SU-DHL-6 (cell line): ENCODE measurements at regions not wholly inside any gene's neighbourhood (a gene's known extent, or its start where the extent isn't known, plus 50 kb on each side); places are given as distances from the start of the nearest gene placed in this dataset.

Experiments used
- H2AFZ ChIP-seq: fragments of 200-600 bp; sonication (generic); 2 replicates; pipeline ENCODE4 v1.6.1; 2014; ENCODE audit warnings: low read depth, mild to moderate bottlenecking, moderate library complexity, mixed read lengths, antibody characterized with exemption, low read length; ENCODE audit not compliant: severe bottlenecking
- H3F3A ChIP-seq: fragments of 200-600 bp; shearing (Covaris generic); 2 replicates; pipeline ENCODE4 v1.6.0; 2016; ENCODE audit warnings: antibody characterized with exemption, mild to moderate bottlenecking; ENCODE audit not compliant: insufficient read depth
- H3K27ac ChIP-seq: fragments of 200-600 bp; sonication (generic); 2 replicates; pipeline ENCODE4 v1.5.1; 2016; ENCODE audit warnings: low read depth, mild to moderate bottlenecking, low read length, moderate library complexity, mixed read lengths
- H3K27me3 ChIP-seq: fragments of 200-600 bp; sonication (generic), shearing (Covaris generic); 2 replicates; pipeline ENCODE4 v1.6.0; 2014; ENCODE audit warnings: mild to moderate bottlenecking, low read length
- H3K36me3 ChIP-seq: fragments of 200-600 bp; sonication (generic); 2 replicates; pipeline ENCODE4 v1.6.1; 2014; ENCODE audit warnings: mild to moderate bottlenecking, low read length, mixed read lengths
- H3K4me2 ChIP-seq: fragments of 300-600, 200-600 bp; shearing (Covaris generic), sonication (generic); 2 replicates; pipeline ENCODE4 v1.6.0; 2014; ENCODE audit warnings: low read length, low read depth, mild to moderate bottlenecking; ENCODE audit not compliant: poor library complexity, severe bottlenecking
- H3K4me3 ChIP-seq: fragments of 200-600 bp; sonication (generic); 2 replicates; pipeline ENCODE4 v1.5.1; 2014; ENCODE audit warnings: antibody characterized with exemption, low read length, mild to moderate bottlenecking, mixed read lengths; ENCODE audit not compliant: insufficient read depth, poor library complexity, severe bottlenecking
- H3K79me2 ChIP-seq: fragments of 200-600 bp; sonication (generic); 2 replicates; pipeline ENCODE4 v1.6.1; 2014; ENCODE audit warnings: mild to moderate bottlenecking, low read length, moderate library complexity; ENCODE audit not compliant: insufficient read depth
- H3K9ac ChIP-seq: fragments of 200-600 bp; sonication (generic); 2 replicates; pipeline ENCODE4 v1.7.0; 2014; ENCODE audit warnings: mild to moderate bottlenecking, low read length
- H3K9me2 ChIP-seq: fragments of 200-600 bp; sonication (generic); replicated peaks from 2 replicates; pipeline ENCODE4 v1.6.1; 2014; ENCODE audit warnings: low read length; ENCODE audit not compliant: insufficient read depth
- H3K9me3 ChIP-seq: fragments of 200-600 bp; sonication (generic); 2 replicates; pipeline ENCODE4 v1.6.1; 2014; ENCODE audit warnings: low read length, mixed read lengths; ENCODE audit not compliant: insufficient read depth
- H4K20me1 ChIP-seq: fragments of 200-600 bp; sonication (generic); 2 replicates; pipeline ENCODE4 v1.6.1; 2014; ENCODE audit warnings: low read depth, mild to moderate bottlenecking, antibody characterized with exemption, low read length, moderate library complexity, mixed read lengths
- EZH2phosphoT487 ChIP-seq: fragments of 200-600 bp; sonication (generic), shearing (Covaris generic); conservative IDR thresholded peaks from 2 replicates; pipeline ENCODE4 v1.6.1; 2018; ENCODE audit warnings: mild to moderate bottlenecking, antibody characterized with exemption, low read length, moderate library complexity, mixed read lengths
- TF ChIP-seq, protein P1 (sequence below): fragments of 200-600 bp; sonication (generic); IDR thresholded peaks from one replicate; pipeline ENCODE4 v1.5.1; 2017; ENCODE audit warnings: antibody characterized with exemption, mild to moderate bottlenecking, low read length, moderate library complexity; ENCODE audit not compliant: insufficient read depth, poor library complexity, severe bottlenecking

DNA sequence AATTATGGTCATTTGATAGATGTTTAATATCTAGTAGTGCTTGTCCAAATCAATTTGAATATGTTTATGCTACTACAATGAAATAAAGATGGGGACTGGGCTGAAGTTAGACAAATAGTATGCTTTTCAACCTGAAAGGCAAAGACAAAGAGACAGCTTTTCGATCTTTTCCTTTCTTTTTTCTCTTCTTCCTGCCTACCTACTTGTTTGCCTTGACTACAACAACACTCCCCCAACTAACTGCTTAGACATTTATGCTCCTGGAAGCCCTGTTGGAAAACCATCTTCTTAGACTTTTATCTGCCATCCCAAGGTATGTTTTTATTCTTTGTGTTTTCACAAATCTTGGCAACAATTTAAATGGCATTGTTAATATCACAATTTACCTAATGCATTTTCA, 374.4 kb upstream of the DDI1 start:
- no peaks in the 10 kb centered on the region for H3F3A ChIP-seq
- H4K20me1 ChIP-seq, result no peaks in the 10 kb centered on the region
- no peaks in the 10 kb centered on the region for H3K27me3 ChIP-seq
- no peak overlapping the region for H2AFZ ChIP-seq
- no peaks in the 10 kb centered on the region for H3K79me2 ChIP-seq
- no peaks in the 10 kb centered on the region for H3K36me3 ChIP-seq
- H3K27ac ChIP-seq, result no peak overlapping the region
- H3K9me2 ChIP-seq, result no peaks in the 10 kb centered on the region
- no peak overlapping the region for H3K9ac ChIP-seq
- H3K4me2 ChIP-seq, result no peak overlapping the region
- no peaks in the 10 kb centered on the region for H3K9me3 ChIP-seq
- TF ChIP-seq EZH2phosphoT487, result no peak
- TF ChIP-seq, protein P1, sequence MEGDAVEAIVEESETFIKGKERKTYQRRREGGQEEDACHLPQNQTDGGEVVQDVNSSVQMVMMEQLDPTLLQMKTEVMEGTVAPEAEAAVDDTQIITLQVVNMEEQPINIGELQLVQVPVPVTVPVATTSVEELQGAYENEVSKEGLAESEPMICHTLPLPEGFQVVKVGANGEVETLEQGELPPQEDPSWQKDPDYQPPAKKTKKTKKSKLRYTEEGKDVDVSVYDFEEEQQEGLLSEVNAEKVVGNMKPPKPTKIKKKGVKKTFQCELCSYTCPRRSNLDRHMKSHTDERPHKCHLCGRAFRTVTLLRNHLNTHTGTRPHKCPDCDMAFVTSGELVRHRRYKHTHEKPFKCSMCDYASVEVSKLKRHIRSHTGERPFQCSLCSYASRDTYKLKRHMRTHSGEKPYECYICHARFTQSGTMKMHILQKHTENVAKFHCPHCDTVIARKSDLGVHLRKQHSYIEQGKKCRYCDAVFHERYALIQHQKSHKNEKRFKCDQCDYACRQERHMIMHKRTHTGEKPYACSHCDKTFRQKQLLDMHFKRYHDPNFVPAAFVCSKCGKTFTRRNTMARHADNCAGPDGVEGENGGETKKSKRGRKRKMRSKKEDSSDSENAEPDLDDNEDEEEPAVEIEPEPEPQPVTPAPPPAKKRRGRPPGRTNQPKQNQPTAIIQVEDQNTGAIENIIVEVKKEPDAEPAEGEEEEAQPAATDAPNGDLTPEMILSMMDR, result no peak
- H3K4me3 ChIP-seq, result no peak overlapping the region

DNA sequence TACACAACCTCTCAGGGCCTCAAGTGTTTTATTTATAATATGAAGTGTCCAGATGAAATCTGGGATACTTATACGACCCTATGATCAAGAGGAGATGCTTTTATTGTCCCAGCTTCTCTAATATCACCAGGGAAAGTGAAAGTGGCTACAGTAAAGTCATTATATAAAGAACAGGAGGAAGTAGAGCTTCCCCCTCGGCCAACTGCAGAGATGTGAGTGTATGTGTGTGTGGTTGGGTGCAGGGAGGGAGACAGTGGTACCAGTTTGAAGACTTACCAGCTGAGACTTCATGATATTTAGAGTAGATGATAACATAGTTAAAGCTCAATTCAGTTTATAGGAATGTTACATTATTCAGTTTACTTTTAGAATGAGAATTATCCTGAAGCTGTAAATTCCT, 373.6 kb upstream of the DDI1 start:
- H3K36me3 ChIP-seq, result no peaks in the 10 kb centered on the region
- no peaks in the 10 kb centered on the region for H3K27me3 ChIP-seq
- no peak overlapping the region for H3K4me3 ChIP-seq
- no peaks in the 10 kb centered on the region for H3K9me2 ChIP-seq
- H3K27ac ChIP-seq, result no peak overlapping the region
- no peaks in the 10 kb centered on the region for H3K9me3 ChIP-seq
- H3K9ac ChIP-seq, result no peak overlapping the region
- peak overlapping the region; percentile 2 for H2AFZ ChIP-seq
- H3F3A ChIP-seq, result no peaks in the 10 kb centered on the region
- H3K79me2 ChIP-seq, result no peaks in the 10 kb centered on the region
- H3K4me2 ChIP-seq, result peak overlapping the region; percentile 30
- TF ChIP-seq EZH2phosphoT487, result no peak
- TF ChIP-seq, protein P1, result no peak
- H4K20me1 ChIP-seq, result no peaks in the 10 kb centered on the region

DNA sequence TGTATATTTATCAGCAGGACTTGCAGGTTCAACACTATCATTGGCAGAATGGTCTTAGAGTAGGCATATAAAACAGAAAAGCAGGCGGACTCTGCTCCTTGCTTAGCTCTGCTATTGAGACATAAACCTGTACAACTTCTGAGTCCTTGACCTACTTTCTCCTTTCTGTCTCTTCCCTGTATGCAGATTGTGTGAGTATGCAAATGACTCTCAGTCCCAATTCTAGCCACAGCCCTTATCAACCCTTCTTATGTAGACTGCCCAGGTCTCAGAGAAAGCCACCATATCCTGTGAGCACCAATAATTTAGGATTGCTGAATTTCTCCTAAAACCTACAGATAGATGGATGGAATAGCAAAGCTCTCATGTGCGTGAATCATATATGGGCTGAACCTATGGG, 367.6 kb upstream of the DDI1 start:
- Histone ChIP-seq H3K79me2 (no peaks in the 10 kb centered on the region), H3K9me3 (no peaks in the 10 kb centered on the region), H3K27me3 (no peaks in the 10 kb centered on the region), H3F3A (no peaks in the 10 kb centered on the region), H3K9ac (no peak overlapping the region), H4K20me1 (no peaks in the 10 kb centered on the region), H3K4me2 (no peak overlapping the region), H3K27ac (no peak overlapping the region), H2AFZ (no peak overlapping the region), H3K36me3 (no peaks in the 10 kb centered on the region), H3K9me2 (no peaks in the 10 kb centered on the region), H3K4me3 (no peak overlapping the region)
- TF ChIP-seq, protein P1, result no peak
- TF ChIP-seq EZH2phosphoT487, result no peak
